GM12878 (cell line): ENCODE measurements at regions not wholly inside any gene's neighbourhood (a gene's known extent, or its start where the extent isn't known, plus 50 kb on each side); places are given as distances from the start of the nearest gene placed in this dataset.

Source experiments
- CHD4 ChIP-seq: fragments of 200-600 bp; sonication (generic); IDR thresholded peaks from 2 replicates; pipeline ENCODE4 v1.6.1; 2016; ENCODE audit warnings: mild to moderate bottlenecking
- NFXL1 ChIP-seq: fragments of 450-650 bp; IDR thresholded peaks from 2 replicates; pipeline ENCODE4 v1.6.1; 2017; ENCODE audit warnings: antibody characterized with exemption, mild to moderate bottlenecking, borderline replicate concordance
- NFYA ChIP-seq: IDR thresholded peaks from 2 replicates; pipeline ENCODE4 v1.6.1; 2011; ENCODE audit warnings: low read depth, mild to moderate bottlenecking, low read length, improper control_type of control experiment, borderline replicate concordance
- PAX8 ChIP-seq: fragments of 450-650 bp; IDR thresholded peaks from 2 replicates; pipeline ENCODE4 v1.6.1; 2017; ENCODE audit warnings: mild to moderate bottlenecking, moderate library complexity
- ZSCAN29 ChIP-seq: fragments of 450-650 bp; IDR thresholded peaks from 2 replicates; pipeline ENCODE4 v1.6.1; 2017; ENCODE audit warnings: mild to moderate bottlenecking, moderate library complexity
- TF ChIP-seq, protein P1 (sequence below): IDR thresholded peaks from 2 replicates; pipeline ENCODE4 v1.6.1; 2011; ENCODE audit warnings: mild to moderate bottlenecking, low read depth, low read length, moderate library complexity; ENCODE audit not compliant: insufficient replicate concordance
- TF ChIP-seq, protein P2 (sequence below): fragments of 450-650 bp; formaldehyde crosslinking; IDR thresholded peaks from 2 replicates; pipeline ENCODE4 v1.4.0; 2020; ENCODE audit warnings: mild to moderate bottlenecking, moderate library complexity
- TF ChIP-seq, protein P3 (sequence below), 3 experiments: IDR thresholded peaks in 2 of 3; conservative IDR thresholded peaks in 1 of 3; 2 replicates each; pipeline ENCODE4 v1.5.1; 2011; ENCODE audit warnings: low read depth in 3 of 3, low read length in 3 of 3, mild to moderate bottlenecking in 3 of 3, control low read depth in 2 of 3, moderate library complexity in 2 of 3, inconsistent platforms in 1 of 3, mixed read lengths in 1 of 3; ENCODE audit not compliant: control insufficient read depth in 2 of 3, insufficient read depth in 1 of 3; ENCODE audit errors: extremely low read depth in 1 of 3
- TF ChIP-seq, protein P4 (sequence below): fragments of 450-650 bp; formaldehyde crosslinking; IDR thresholded peaks from 2 replicates; pipeline ENCODE4 v1.5.0; 2022; ENCODE audit warnings: mild to moderate bottlenecking, missing genetic modification characterization

DNA sequence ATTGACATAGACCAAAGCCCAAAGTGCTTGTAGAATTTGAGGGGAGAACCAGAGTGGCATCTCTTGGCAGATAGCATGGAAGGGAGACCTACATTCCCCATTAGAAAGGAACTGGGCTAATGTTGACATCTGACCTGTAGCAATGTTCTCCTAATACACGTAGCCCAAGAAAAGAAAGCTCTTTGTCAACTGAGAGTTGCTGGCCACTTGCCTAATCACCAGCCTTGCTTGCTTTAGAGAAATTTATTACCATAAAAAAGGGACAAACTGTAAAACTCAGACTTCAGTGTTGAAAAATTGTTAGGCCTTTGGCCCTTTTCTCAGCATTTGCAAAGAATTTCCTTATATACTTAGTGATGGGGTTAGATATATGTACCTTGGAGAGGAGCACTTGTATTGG, 777.5 kb downstream of the MAFB start (continued):
- TF ChIP-seq, protein P1, sequence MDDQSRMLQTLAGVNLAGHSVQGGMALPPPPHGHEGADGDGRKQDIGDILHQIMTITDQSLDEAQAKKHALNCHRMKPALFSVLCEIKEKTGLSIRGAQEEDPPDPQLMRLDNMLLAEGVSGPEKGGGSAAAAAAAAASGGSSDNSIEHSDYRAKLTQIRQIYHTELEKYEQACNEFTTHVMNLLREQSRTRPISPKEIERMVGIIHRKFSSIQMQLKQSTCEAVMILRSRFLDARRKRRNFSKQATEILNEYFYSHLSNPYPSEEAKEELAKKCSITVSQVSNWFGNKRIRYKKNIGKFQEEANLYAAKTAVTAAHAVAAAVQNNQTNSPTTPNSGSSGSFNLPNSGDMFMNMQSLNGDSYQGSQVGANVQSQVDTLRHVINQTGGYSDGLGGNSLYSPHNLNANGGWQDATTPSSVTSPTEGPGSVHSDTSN = no peak
- TF ChIP-seq PAX8 (no peak), NFYA (no peak), CHD4 (no peak), ZSCAN29 (no peak), NFXL1 (no peak)
- TF ChIP-seq, protein P2, sequence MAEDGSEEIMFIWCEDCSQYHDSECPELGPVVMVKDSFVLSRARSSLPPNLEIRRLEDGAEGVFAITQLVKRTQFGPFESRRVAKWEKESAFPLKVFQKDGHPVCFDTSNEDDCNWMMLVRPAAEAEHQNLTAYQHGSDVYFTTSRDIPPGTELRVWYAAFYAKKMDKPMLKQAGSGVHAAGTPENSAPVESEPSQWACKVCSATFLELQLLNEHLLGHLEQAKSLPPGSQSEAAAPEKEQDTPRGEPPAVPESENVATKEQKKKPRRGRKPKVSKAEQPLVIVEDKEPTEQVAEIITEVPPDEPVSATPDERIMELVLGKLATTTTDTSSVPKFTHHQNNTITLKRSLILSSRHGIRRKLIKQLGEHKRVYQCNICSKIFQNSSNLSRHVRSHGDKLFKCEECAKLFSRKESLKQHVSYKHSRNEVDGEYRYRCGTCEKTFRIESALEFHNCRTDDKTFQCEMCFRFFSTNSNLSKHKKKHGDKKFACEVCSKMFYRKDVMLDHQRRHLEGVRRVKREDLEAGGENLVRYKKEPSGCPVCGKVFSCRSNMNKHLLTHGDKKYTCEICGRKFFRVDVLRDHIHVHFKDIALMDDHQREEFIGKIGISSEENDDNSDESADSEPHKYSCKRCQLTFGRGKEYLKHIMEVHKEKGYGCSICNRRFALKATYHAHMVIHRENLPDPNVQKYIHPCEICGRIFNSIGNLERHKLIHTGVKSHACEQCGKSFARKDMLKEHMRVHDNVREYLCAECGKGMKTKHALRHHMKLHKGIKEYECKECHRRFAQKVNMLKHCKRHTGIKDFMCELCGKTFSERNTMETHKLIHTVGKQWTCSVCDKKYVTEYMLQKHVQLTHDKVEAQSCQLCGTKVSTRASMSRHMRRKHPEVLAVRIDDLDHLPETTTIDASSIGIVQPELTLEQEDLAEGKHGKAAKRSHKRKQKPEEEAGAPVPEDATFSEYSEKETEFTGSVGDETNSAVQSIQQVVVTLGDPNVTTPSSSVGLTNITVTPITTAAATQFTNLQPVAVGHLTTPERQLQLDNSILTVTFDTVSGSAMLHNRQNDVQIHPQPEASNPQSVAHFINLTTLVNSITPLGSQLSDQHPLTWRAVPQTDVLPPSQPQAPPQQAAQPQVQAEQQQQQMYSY (CRISPR knock-in tag) = no peak
- TF ChIP-seq, protein P3, sequence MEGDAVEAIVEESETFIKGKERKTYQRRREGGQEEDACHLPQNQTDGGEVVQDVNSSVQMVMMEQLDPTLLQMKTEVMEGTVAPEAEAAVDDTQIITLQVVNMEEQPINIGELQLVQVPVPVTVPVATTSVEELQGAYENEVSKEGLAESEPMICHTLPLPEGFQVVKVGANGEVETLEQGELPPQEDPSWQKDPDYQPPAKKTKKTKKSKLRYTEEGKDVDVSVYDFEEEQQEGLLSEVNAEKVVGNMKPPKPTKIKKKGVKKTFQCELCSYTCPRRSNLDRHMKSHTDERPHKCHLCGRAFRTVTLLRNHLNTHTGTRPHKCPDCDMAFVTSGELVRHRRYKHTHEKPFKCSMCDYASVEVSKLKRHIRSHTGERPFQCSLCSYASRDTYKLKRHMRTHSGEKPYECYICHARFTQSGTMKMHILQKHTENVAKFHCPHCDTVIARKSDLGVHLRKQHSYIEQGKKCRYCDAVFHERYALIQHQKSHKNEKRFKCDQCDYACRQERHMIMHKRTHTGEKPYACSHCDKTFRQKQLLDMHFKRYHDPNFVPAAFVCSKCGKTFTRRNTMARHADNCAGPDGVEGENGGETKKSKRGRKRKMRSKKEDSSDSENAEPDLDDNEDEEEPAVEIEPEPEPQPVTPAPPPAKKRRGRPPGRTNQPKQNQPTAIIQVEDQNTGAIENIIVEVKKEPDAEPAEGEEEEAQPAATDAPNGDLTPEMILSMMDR (IDR thresholded peaks at IDR 0.05 in 2 of 3, conservative IDR thresholded peaks at IDR 0.05 in 1 of 3; ENCODE audit: control insufficient read depth in 2 of 3, extremely low read depth in 1 of 3, insufficient read depth in 1 of 3, low read depth in 3 of 3, low read length in 3 of 3) = no peak
- TF ChIP-seq, protein P4, sequence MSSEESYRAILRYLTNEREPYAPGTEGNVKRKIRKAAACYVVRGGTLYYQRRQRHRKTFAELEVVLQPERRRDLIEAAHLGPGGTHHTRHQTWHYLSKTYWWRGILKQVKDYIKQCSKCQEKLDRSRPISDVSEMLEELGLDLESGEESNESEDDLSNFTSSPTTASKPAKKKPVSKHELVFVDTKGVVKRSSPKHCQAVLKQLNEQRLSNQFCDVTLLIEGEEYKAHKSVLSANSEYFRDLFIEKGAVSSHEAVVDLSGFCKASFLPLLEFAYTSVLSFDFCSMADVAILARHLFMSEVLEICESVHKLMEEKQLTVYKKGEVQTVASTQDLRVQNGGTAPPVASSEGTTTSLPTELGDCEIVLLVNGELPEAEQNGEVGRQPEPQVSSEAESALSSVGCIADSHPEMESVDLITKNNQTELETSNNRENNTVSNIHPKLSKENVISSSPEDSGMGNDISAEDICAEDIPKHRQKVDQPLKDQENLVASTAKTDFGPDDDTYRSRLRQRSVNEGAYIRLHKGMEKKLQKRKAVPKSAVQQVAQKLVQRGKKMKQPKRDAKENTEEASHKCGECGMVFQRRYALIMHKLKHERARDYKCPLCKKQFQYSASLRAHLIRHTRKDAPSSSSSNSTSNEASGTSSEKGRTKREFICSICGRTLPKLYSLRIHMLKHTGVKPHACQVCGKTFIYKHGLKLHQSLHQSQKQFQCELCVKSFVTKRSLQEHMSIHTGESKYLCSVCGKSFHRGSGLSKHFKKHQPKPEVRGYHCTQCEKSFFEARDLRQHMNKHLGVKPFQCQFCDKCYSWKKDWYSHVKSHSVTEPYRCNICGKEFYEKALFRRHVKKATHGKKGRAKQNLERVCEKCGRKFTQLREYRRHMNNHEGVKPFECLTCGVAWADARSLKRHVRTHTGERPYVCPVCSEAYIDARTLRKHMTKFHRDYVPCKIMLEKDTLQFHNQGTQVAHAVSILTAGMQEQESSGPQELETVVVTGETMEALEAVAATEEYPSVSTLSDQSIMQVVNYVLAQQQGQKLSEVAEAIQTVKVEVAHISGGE = no peak
